H9 (cell line): ENCODE measurements at regions not wholly inside any gene's neighbourhood (a gene's known extent, or its start where the extent isn't known, plus 50 kb on each side); places are given as distances from the start of the nearest gene placed in this dataset.

Experiments used
- DNase-seq: peaks from one replicate; pipeline ENCODE4 v3.0.0-alpha.2; 2017
- H2AFZ ChIP-seq: one replicate; pipeline ENCODE4 v1.6.1; 2013; ENCODE audit warnings: mild to moderate bottlenecking, low read length, control low read depth, moderate library complexity
- H2AK5ac ChIP-seq: 2 replicates; pipeline ENCODE4 v1.6.1; 2013; ENCODE audit warnings: low read length, control low read depth, mixed read lengths; ENCODE audit not compliant: insufficient read length
- H2BK120ac ChIP-seq: one replicate; pipeline ENCODE4 v1.6.1; 2013; ENCODE audit warnings: low read depth, mild to moderate bottlenecking, low read length, control low read depth, inconsistent platforms; ENCODE audit not compliant: poor library complexity, severe bottlenecking
- H2BK12ac ChIP-seq: 2 replicates; pipeline ENCODE4 v1.6.1; 2013; ENCODE audit warnings: low read length, control low read depth, mixed read lengths, low read depth; ENCODE audit not compliant: insufficient read length
- H2BK15ac ChIP-seq: 2 replicates; pipeline ENCODE4 v1.6.1; 2013; ENCODE audit warnings: low read depth, low read length, control low read depth
- H2BK20ac ChIP-seq: one replicate; pipeline ENCODE4 v1.6.1; 2013; ENCODE audit warnings: low read depth, mild to moderate bottlenecking, low read length, control low read depth, inconsistent platforms; ENCODE audit not compliant: poor library complexity, severe bottlenecking
- H2BK5ac ChIP-seq: 2 replicates; pipeline ENCODE4 v1.6.1; 2013; ENCODE audit warnings: low read length, control low read depth, mixed read lengths; ENCODE audit not compliant: insufficient read length
- H3K14ac ChIP-seq: 2 replicates; pipeline ENCODE4 v1.6.1; 2013; ENCODE audit warnings: low read length, control low read depth; ENCODE audit not compliant: insufficient read depth
- H3K18ac ChIP-seq: 2 replicates; pipeline ENCODE4 v1.6.1; 2013; ENCODE audit warnings: low read depth, mild to moderate bottlenecking, mixed read lengths, low read length, control low read depth; ENCODE audit not compliant: insufficient read length
- H3K23ac ChIP-seq: 2 replicates; pipeline ENCODE4 v1.6.1; 2013; ENCODE audit warnings: low read length, control low read depth, mixed read lengths, low read depth; ENCODE audit not compliant: insufficient read length
- H3K23me2 ChIP-seq: 2 replicates; pipeline ENCODE4 v1.6.1; 2013; ENCODE audit warnings: low read depth, mild to moderate bottlenecking, mixed read lengths, low read length, control low read depth; ENCODE audit not compliant: insufficient read length, poor library complexity, severe bottlenecking
- H3K27ac ChIP-seq: 2 replicates; pipeline ENCODE4 v1.5.1; 2013; ENCODE audit warnings: low read length, control low read depth, mixed read lengths, low read depth; ENCODE audit not compliant: insufficient read length
- H3K27me3 ChIP-seq: 2 replicates; pipeline ENCODE4 v1.6.1; 2013; ENCODE audit warnings: low read length, control low read depth, inconsistent platforms; ENCODE audit not compliant: insufficient read depth
- H3K4ac ChIP-seq: 2 replicates; pipeline ENCODE4 v1.6.1; 2013; ENCODE audit warnings: low read depth, mild to moderate bottlenecking, control low read depth, inconsistent platforms, low read length, moderate library complexity
- H3K4me1 ChIP-seq: 2 replicates; pipeline ENCODE4 v1.6.1; 2013; ENCODE audit warnings: low read length, control low read depth, inconsistent platforms; ENCODE audit not compliant: insufficient read depth
- H3K4me2 ChIP-seq: 2 replicates; pipeline ENCODE4 v1.6.1; 2013; ENCODE audit warnings: low read length, control low read depth, mixed read lengths; ENCODE audit not compliant: insufficient read length, insufficient read depth
- H3K56ac ChIP-seq: 2 replicates; pipeline ENCODE4 v1.6.1; 2013; ENCODE audit warnings: low read depth, mild to moderate bottlenecking, mixed read lengths, low read length, control low read depth; ENCODE audit not compliant: insufficient read length
- H3K79me1 ChIP-seq: 2 replicates; pipeline ENCODE4 v1.6.1; 2013; ENCODE audit warnings: low read depth, mild to moderate bottlenecking, moderate library complexity, low read length, control low read depth, inconsistent platforms; ENCODE audit not compliant: insufficient read depth, poor library complexity, severe bottlenecking
- H3K79me2 ChIP-seq: 2 replicates; pipeline ENCODE4 v1.6.1; 2013; ENCODE audit warnings: low read length, control low read depth, inconsistent platforms; ENCODE audit not compliant: insufficient read depth
- H3K9ac ChIP-seq: 2 replicates; pipeline ENCODE4 v1.6.1; 2013; ENCODE audit warnings: low read length, control low read depth, mixed read lengths; ENCODE audit not compliant: insufficient read length; ENCODE audit errors: extremely low read depth
- H3K9me3 ChIP-seq: one replicate; pipeline ENCODE4 v1.6.1; 2013; ENCODE audit warnings: low read depth, low read length, inconsistent platforms; ENCODE audit not compliant: control insufficient read depth
- H3T11ph ChIP-seq: one replicate; pipeline ENCODE4 v1.6.1; 2013; ENCODE audit warnings: mild to moderate bottlenecking, low read length, control low read depth, inconsistent platforms
- H4K20me1 ChIP-seq: one replicate; pipeline ENCODE4 v1.6.1; 2013; ENCODE audit not compliant: control insufficient read depth, insufficient read length, insufficient read depth
- H4K5ac ChIP-seq: 2 replicates; pipeline ENCODE4 v1.6.1; 2013; ENCODE audit warnings: low read depth, mild to moderate bottlenecking, mixed read lengths, low read length, control low read depth; ENCODE audit not compliant: insufficient read length
- H4K8ac ChIP-seq: replicated peaks from 2 replicates; pipeline ENCODE4 v1.6.1; 2013; ENCODE audit warnings: low read length, control low read depth, mixed read lengths, low read depth; ENCODE audit not compliant: insufficient read length
- H4K91ac ChIP-seq: 2 replicates; pipeline ENCODE4 v1.6.1; 2013; ENCODE audit warnings: low read depth, mild to moderate bottlenecking, moderate library complexity, mixed read lengths, low read length, control low read depth; ENCODE audit not compliant: insufficient read length
- H3K27ac Mint-ChIP-seq, 3 experiments: 2 replicates in 2 of 3; 3 replicates in 1 of 3; pipeline ENCODE4 v1.8.0; 2020 to 2021; ENCODE audit warnings: mixed read lengths in 3 of 3, mild to moderate bottlenecking in 1 of 3, moderate library complexity in 1 of 3
- H3K27me3 Mint-ChIP-seq: 2 replicates; pipeline ENCODE4 v1.8.0; 2021; ENCODE audit warnings: low read depth, mild to moderate bottlenecking, moderate library complexity, mixed read lengths
- H3K36me3 Mint-ChIP-seq, 3 experiments: 2 replicates in 2 of 3; 3 replicates in 1 of 3; pipeline ENCODE4 v1.8.0; 2020 to 2021; ENCODE audit warnings: low read depth in 3 of 3, mixed read lengths in 3 of 3; ENCODE audit not compliant: insufficient read depth in 1 of 3
- H3K4me1 Mint-ChIP-seq, 2 experiments: 2 replicates each; pipeline ENCODE4 v1.8.0; 2020; ENCODE audit warnings: mixed read lengths in 2 of 2
- H3K4me3 Mint-ChIP-seq, 2 experiments: 2 replicates in 1 of 2; 3 replicates in 1 of 2; pipeline ENCODE4 v1.8.0; 2020 to 2021; ENCODE audit warnings: mild to moderate bottlenecking in 2 of 2, mixed read lengths in 2 of 2, moderate library complexity in 1 of 2
- H3K9me3 Mint-ChIP-seq, 2 experiments: 2 replicates in 1 of 2; 3 replicates in 1 of 2; pipeline ENCODE4 v1.8.0; 2020; ENCODE audit warnings: mild to moderate bottlenecking in 2 of 2, mixed read lengths in 2 of 2, moderate library complexity in 1 of 2
- whole genome bisulfite sequencing: extraction: QIAGEN DNeasy Blood & Tissue Kit; methylation state at CpG from one replicate; pipeline ENCODE4 v1.1.7; 2013; ENCODE audit warnings: missing lambda C conversion rate, low lambda C conversion rate, mixed read lengths; ENCODE audit not compliant: insufficient read length; ENCODE audit errors: extremely low coverage; 5-methylcytosine and 5-hydroxymethylcytosine counted together
- TF ChIP-seq, protein P1 (sequence below): fragments of 200-600 bp; sonication (generic); conservative IDR thresholded peaks from 3 replicates; pipeline ENCODE4 v1.8.0; 2021; ENCODE audit warnings: antibody characterized with exemption, mild to moderate bottlenecking

DNA sequence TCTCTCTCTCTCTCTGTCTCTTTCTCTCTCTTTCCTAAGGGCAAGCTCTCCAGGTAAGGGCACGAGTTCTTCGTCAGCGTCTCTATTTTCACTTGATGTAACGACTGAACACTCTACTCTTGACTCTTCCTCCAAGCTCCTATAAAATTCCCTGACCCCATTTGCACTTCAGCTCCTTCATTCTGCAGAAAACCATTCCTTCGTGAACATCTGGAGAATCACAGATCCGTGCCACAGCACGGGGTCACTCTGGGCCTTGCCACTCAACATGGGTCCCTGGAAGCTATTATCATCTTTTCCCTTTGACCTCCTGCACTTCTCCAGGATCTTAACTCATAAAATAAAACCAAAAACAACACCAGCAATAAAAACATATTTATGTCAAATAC lies 112.0 kb upstream of the LNX1 start:
- H4K8ac ChIP-seq, result no peak overlapping the region
- Mint-ChIP-seq H3K27me3 (no peaks in the 10 kb centered on the region), H3K36me3 (no peaks in the 10 kb centered on the region), H3K9me3 (no peaks in the 10 kb centered on the region), H3K27ac (no peak overlapping the region), H3K4me1 (peaks cover 10 to 11% of the 10 kb centered on the region in 2 experiments), H3K4me3 (no peak overlapping the region; a peak in 1 of 5 replicates)
- no peak overlapping the region for H2AK5ac ChIP-seq
- WGBS, result no CpG with 5 or more reads among the region's 7 CpGs
- H3K27ac ChIP-seq, result no peak overlapping the region
- peak overlapping the region; percentile 50 for H3K18ac ChIP-seq
- no peak overlapping the region for H2BK15ac ChIP-seq
- H3K4me1 ChIP-seq, result peaks cover 3% of the 10 kb centered on the region; the same call in 1 of the 2 replicates
- H3K56ac ChIP-seq, result no peak overlapping the region
- no peak overlapping the region for H3K9ac ChIP-seq
- no peak overlapping the region for H2BK5ac ChIP-seq
- no peaks in the 10 kb centered on the region for H3K23me2 ChIP-seq
- no peaks in the 10 kb centered on the region for H4K20me1 ChIP-seq
- no peaks in the 10 kb centered on the region for H3K79me1 ChIP-seq
- no peak overlapping the region for H3K23ac ChIP-seq
- TF ChIP-seq, protein P1, sequence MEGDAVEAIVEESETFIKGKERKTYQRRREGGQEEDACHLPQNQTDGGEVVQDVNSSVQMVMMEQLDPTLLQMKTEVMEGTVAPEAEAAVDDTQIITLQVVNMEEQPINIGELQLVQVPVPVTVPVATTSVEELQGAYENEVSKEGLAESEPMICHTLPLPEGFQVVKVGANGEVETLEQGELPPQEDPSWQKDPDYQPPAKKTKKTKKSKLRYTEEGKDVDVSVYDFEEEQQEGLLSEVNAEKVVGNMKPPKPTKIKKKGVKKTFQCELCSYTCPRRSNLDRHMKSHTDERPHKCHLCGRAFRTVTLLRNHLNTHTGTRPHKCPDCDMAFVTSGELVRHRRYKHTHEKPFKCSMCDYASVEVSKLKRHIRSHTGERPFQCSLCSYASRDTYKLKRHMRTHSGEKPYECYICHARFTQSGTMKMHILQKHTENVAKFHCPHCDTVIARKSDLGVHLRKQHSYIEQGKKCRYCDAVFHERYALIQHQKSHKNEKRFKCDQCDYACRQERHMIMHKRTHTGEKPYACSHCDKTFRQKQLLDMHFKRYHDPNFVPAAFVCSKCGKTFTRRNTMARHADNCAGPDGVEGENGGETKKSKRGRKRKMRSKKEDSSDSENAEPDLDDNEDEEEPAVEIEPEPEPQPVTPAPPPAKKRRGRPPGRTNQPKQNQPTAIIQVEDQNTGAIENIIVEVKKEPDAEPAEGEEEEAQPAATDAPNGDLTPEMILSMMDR, result no peak
- no peaks in the 10 kb centered on the region for H3K27me3 ChIP-seq
- H2BK12ac ChIP-seq, result no peak overlapping the region
- H3K79me2 ChIP-seq, result no peaks in the 10 kb centered on the region
- no peak overlapping the region for H4K91ac ChIP-seq
- H4K5ac ChIP-seq, result peak overlapping the region; percentile 65
- no peak overlapping the region for H3K4ac ChIP-seq
- no peak overlapping the region for H3T11ph ChIP-seq
- H2BK120ac ChIP-seq, result no peak overlapping the region
- no peak overlapping the region for H3K4me2 ChIP-seq
- no peak overlapping the region for H3K14ac ChIP-seq
- H2BK20ac ChIP-seq, result no peak overlapping the region
- H3K9me3 ChIP-seq, result no peaks in the 10 kb centered on the region
- no peak overlapping the region for H2AFZ ChIP-seq
- DNase-seq, result no peak
